H9 (cell line): ENCODE measurements at regions not wholly inside any gene's neighbourhood (a gene's known extent, or its start where the extent isn't known, plus 50 kb on each side); places are given as distances from the start of the nearest gene placed in this dataset.
A peak's percentile ranks its signal among the peaks of the same experiment; 100 is the strongest.

Experiments
- DNase-seq: peaks from one replicate; pipeline ENCODE4 v3.0.0-alpha.2; 2017
- H2AFZ ChIP-seq: one replicate; pipeline ENCODE4 v1.6.1; 2013; ENCODE audit warnings: mild to moderate bottlenecking, low read length, control low read depth, moderate library complexity
- H2AK5ac ChIP-seq: 2 replicates; pipeline ENCODE4 v1.6.1; 2013; ENCODE audit warnings: low read length, control low read depth, mixed read lengths; ENCODE audit not compliant: insufficient read length
- H2BK120ac ChIP-seq: one replicate; pipeline ENCODE4 v1.6.1; 2013; ENCODE audit warnings: low read depth, mild to moderate bottlenecking, low read length, control low read depth, inconsistent platforms; ENCODE audit not compliant: poor library complexity, severe bottlenecking
- H2BK12ac ChIP-seq: 2 replicates; pipeline ENCODE4 v1.6.1; 2013; ENCODE audit warnings: low read length, control low read depth, mixed read lengths, low read depth; ENCODE audit not compliant: insufficient read length
- H2BK15ac ChIP-seq: 2 replicates; pipeline ENCODE4 v1.6.1; 2013; ENCODE audit warnings: low read depth, low read length, control low read depth
- H2BK20ac ChIP-seq: one replicate; pipeline ENCODE4 v1.6.1; 2013; ENCODE audit warnings: low read depth, mild to moderate bottlenecking, low read length, control low read depth, inconsistent platforms; ENCODE audit not compliant: poor library complexity, severe bottlenecking
- H2BK5ac ChIP-seq: 2 replicates; pipeline ENCODE4 v1.6.1; 2013; ENCODE audit warnings: low read length, control low read depth, mixed read lengths; ENCODE audit not compliant: insufficient read length
- H3K14ac ChIP-seq: 2 replicates; pipeline ENCODE4 v1.6.1; 2013; ENCODE audit warnings: low read length, control low read depth; ENCODE audit not compliant: insufficient read depth
- H3K18ac ChIP-seq: 2 replicates; pipeline ENCODE4 v1.6.1; 2013; ENCODE audit warnings: low read depth, mild to moderate bottlenecking, mixed read lengths, low read length, control low read depth; ENCODE audit not compliant: insufficient read length
- H3K23ac ChIP-seq: 2 replicates; pipeline ENCODE4 v1.6.1; 2013; ENCODE audit warnings: low read length, control low read depth, mixed read lengths, low read depth; ENCODE audit not compliant: insufficient read length
- H3K23me2 ChIP-seq: 2 replicates; pipeline ENCODE4 v1.6.1; 2013; ENCODE audit warnings: low read depth, mild to moderate bottlenecking, mixed read lengths, low read length, control low read depth; ENCODE audit not compliant: insufficient read length, poor library complexity, severe bottlenecking
- H3K27ac ChIP-seq: 2 replicates; pipeline ENCODE4 v1.5.1; 2013; ENCODE audit warnings: low read length, control low read depth, mixed read lengths, low read depth; ENCODE audit not compliant: insufficient read length
- H3K27me3 ChIP-seq: 2 replicates; pipeline ENCODE4 v1.6.1; 2013; ENCODE audit warnings: low read length, control low read depth, inconsistent platforms; ENCODE audit not compliant: insufficient read depth
- H3K4ac ChIP-seq: 2 replicates; pipeline ENCODE4 v1.6.1; 2013; ENCODE audit warnings: low read depth, mild to moderate bottlenecking, control low read depth, inconsistent platforms, low read length, moderate library complexity
- H3K4me1 ChIP-seq: 2 replicates; pipeline ENCODE4 v1.6.1; 2013; ENCODE audit warnings: low read length, control low read depth, inconsistent platforms; ENCODE audit not compliant: insufficient read depth
- H3K4me2 ChIP-seq: 2 replicates; pipeline ENCODE4 v1.6.1; 2013; ENCODE audit warnings: low read length, control low read depth, mixed read lengths; ENCODE audit not compliant: insufficient read length, insufficient read depth
- H3K56ac ChIP-seq: 2 replicates; pipeline ENCODE4 v1.6.1; 2013; ENCODE audit warnings: low read depth, mild to moderate bottlenecking, mixed read lengths, low read length, control low read depth; ENCODE audit not compliant: insufficient read length
- H3K79me1 ChIP-seq: 2 replicates; pipeline ENCODE4 v1.6.1; 2013; ENCODE audit warnings: low read depth, mild to moderate bottlenecking, moderate library complexity, low read length, control low read depth, inconsistent platforms; ENCODE audit not compliant: insufficient read depth, poor library complexity, severe bottlenecking
- H3K79me2 ChIP-seq: 2 replicates; pipeline ENCODE4 v1.6.1; 2013; ENCODE audit warnings: low read length, control low read depth, inconsistent platforms; ENCODE audit not compliant: insufficient read depth
- H3K9ac ChIP-seq: 2 replicates; pipeline ENCODE4 v1.6.1; 2013; ENCODE audit warnings: low read length, control low read depth, mixed read lengths; ENCODE audit not compliant: insufficient read length; ENCODE audit errors: extremely low read depth
- H3K9me3 ChIP-seq: one replicate; pipeline ENCODE4 v1.6.1; 2013; ENCODE audit warnings: low read depth, low read length, inconsistent platforms; ENCODE audit not compliant: control insufficient read depth
- H3T11ph ChIP-seq: one replicate; pipeline ENCODE4 v1.6.1; 2013; ENCODE audit warnings: mild to moderate bottlenecking, low read length, control low read depth, inconsistent platforms
- H4K20me1 ChIP-seq: one replicate; pipeline ENCODE4 v1.6.1; 2013; ENCODE audit not compliant: control insufficient read depth, insufficient read length, insufficient read depth
- H4K5ac ChIP-seq: 2 replicates; pipeline ENCODE4 v1.6.1; 2013; ENCODE audit warnings: low read depth, mild to moderate bottlenecking, mixed read lengths, low read length, control low read depth; ENCODE audit not compliant: insufficient read length
- H4K8ac ChIP-seq: replicated peaks from 2 replicates; pipeline ENCODE4 v1.6.1; 2013; ENCODE audit warnings: low read length, control low read depth, mixed read lengths, low read depth; ENCODE audit not compliant: insufficient read length
- H4K91ac ChIP-seq: 2 replicates; pipeline ENCODE4 v1.6.1; 2013; ENCODE audit warnings: low read depth, mild to moderate bottlenecking, moderate library complexity, mixed read lengths, low read length, control low read depth; ENCODE audit not compliant: insufficient read length
- H3K27ac Mint-ChIP-seq, 3 experiments: 2 replicates in 2 of 3; 3 replicates in 1 of 3; pipeline ENCODE4 v1.8.0; 2020 to 2021; ENCODE audit warnings: mixed read lengths in 3 of 3, mild to moderate bottlenecking in 1 of 3, moderate library complexity in 1 of 3
- H3K27me3 Mint-ChIP-seq: 2 replicates; pipeline ENCODE4 v1.8.0; 2021; ENCODE audit warnings: low read depth, mild to moderate bottlenecking, moderate library complexity, mixed read lengths
- H3K36me3 Mint-ChIP-seq, 3 experiments: 2 replicates in 2 of 3; 3 replicates in 1 of 3; pipeline ENCODE4 v1.8.0; 2020 to 2021; ENCODE audit warnings: low read depth in 3 of 3, mixed read lengths in 3 of 3; ENCODE audit not compliant: insufficient read depth in 1 of 3
- H3K4me1 Mint-ChIP-seq, 2 experiments: 2 replicates each; pipeline ENCODE4 v1.8.0; 2020; ENCODE audit warnings: mixed read lengths in 2 of 2
- H3K4me3 Mint-ChIP-seq, 2 experiments: 2 replicates in 1 of 2; 3 replicates in 1 of 2; pipeline ENCODE4 v1.8.0; 2020 to 2021; ENCODE audit warnings: mild to moderate bottlenecking in 2 of 2, mixed read lengths in 2 of 2, moderate library complexity in 1 of 2
- H3K9me3 Mint-ChIP-seq, 2 experiments: 2 replicates in 1 of 2; 3 replicates in 1 of 2; pipeline ENCODE4 v1.8.0; 2020; ENCODE audit warnings: mild to moderate bottlenecking in 2 of 2, mixed read lengths in 2 of 2, moderate library complexity in 1 of 2
- WGBS: extraction: QIAGEN DNeasy Blood & Tissue Kit; methylation state at CpG from one replicate; pipeline ENCODE4 v1.1.7; 2013; ENCODE audit warnings: missing lambda C conversion rate, low lambda C conversion rate, mixed read lengths; ENCODE audit not compliant: insufficient read length; ENCODE audit errors: extremely low coverage; 5-methylcytosine and 5-hydroxymethylcytosine counted together
- TF ChIP-seq, protein P1 (sequence below): fragments of 200-600 bp; sonication (generic); conservative IDR thresholded peaks from 3 replicates; pipeline ENCODE4 v1.8.0; 2021; ENCODE audit warnings: antibody characterized with exemption, mild to moderate bottlenecking

DNA sequence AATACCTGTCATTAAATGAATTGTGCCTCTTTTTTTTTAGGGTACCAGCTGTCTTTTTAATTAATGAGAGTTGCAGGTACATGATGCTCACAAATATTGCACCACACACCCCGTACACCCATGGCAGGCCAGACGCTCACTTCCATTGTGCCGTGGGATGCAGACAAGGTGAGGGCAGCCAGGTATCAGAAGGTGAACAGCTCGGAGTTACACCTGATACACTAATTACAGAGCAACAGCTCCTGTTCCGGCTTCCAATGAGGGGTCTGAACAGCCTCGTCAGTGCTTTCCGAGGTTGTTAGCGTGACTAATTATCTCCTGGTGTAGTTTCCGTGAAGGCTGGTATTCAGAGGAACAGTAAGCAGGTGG lies 442.8 kb downstream of the ZNF516 start:
- H3K4me2 ChIP-seq = no peak overlapping the region
- Mint-ChIP-seq H3K4me1 (peaks cover 11 to 12% of the 10 kb centered on the region in 2 experiments; a peak in 3 of 4 replicates), H3K4me3 (no peak overlapping the region), H3K9me3 (no peaks in the 10 kb centered on the region; a peak in 1 of 5 replicates), H3K27ac (no peak overlapping the region), H3K27me3 (no peaks in the 10 kb centered on the region), H3K36me3 (no peaks in the 10 kb centered on the region)
- H3K23me2 ChIP-seq = no peaks in the 10 kb centered on the region
- H3K9ac ChIP-seq = no peak overlapping the region
- no peak overlapping the region for H2BK15ac ChIP-seq
- no peaks in the 10 kb centered on the region for H3K79me2 ChIP-seq
- no peaks in the 10 kb centered on the region for H3K79me1 ChIP-seq
- H3K18ac ChIP-seq = no peak overlapping the region
- no peak for DNase-seq
- H2BK5ac ChIP-seq = no peak overlapping the region
- no peak overlapping the region for H3K4ac ChIP-seq
- no peaks in the 10 kb centered on the region for H3K4me1 ChIP-seq
- H3K27ac ChIP-seq = no peak overlapping the region
- no peak overlapping the region for H3K23ac ChIP-seq
- H3K56ac ChIP-seq = no peak overlapping the region
- no peak overlapping the region for H3T11ph ChIP-seq
- no peak overlapping the region for H2BK120ac ChIP-seq
- H2BK12ac ChIP-seq = no peak overlapping the region
- no peak overlapping the region for H2BK20ac ChIP-seq
- no peak overlapping the region for H4K5ac ChIP-seq
- no peaks in the 10 kb centered on the region for H3K9me3 ChIP-seq
- H3K14ac ChIP-seq = peak overlapping the region; percentile 53; the same call in 1 of the 2 replicates
- H4K20me1 ChIP-seq = no peaks in the 10 kb centered on the region
- H2AFZ ChIP-seq = no peak overlapping the region
- no CpG with 5 or more reads among the region's 9 CpGs for WGBS
- H4K8ac ChIP-seq = no peak overlapping the region
- TF ChIP-seq, protein P1, sequence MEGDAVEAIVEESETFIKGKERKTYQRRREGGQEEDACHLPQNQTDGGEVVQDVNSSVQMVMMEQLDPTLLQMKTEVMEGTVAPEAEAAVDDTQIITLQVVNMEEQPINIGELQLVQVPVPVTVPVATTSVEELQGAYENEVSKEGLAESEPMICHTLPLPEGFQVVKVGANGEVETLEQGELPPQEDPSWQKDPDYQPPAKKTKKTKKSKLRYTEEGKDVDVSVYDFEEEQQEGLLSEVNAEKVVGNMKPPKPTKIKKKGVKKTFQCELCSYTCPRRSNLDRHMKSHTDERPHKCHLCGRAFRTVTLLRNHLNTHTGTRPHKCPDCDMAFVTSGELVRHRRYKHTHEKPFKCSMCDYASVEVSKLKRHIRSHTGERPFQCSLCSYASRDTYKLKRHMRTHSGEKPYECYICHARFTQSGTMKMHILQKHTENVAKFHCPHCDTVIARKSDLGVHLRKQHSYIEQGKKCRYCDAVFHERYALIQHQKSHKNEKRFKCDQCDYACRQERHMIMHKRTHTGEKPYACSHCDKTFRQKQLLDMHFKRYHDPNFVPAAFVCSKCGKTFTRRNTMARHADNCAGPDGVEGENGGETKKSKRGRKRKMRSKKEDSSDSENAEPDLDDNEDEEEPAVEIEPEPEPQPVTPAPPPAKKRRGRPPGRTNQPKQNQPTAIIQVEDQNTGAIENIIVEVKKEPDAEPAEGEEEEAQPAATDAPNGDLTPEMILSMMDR = no peak
- no peak overlapping the region for H4K91ac ChIP-seq
- H3K27me3 ChIP-seq = no peaks in the 10 kb centered on the region
- H2AK5ac ChIP-seq = no peak overlapping the region
